Left hindlimb (tissue), 1 donor: ENCODE measurements at regions not wholly inside any gene's neighbourhood (a gene's known extent, or its start where the extent isn't known, plus 50 kb on each side); places are given as distances from the start of the nearest gene placed in this dataset.
"Not testable (repeated sequence)": the region's sequence is repeated elsewhere in the genome, so short reads cannot be mapped to it uniquely, and the experiment has no call there.

Experiments used
- DNase-seq: peaks from one replicate; pipeline ENCODE4 v3.0.0-alpha.2; 2018

DNA sequence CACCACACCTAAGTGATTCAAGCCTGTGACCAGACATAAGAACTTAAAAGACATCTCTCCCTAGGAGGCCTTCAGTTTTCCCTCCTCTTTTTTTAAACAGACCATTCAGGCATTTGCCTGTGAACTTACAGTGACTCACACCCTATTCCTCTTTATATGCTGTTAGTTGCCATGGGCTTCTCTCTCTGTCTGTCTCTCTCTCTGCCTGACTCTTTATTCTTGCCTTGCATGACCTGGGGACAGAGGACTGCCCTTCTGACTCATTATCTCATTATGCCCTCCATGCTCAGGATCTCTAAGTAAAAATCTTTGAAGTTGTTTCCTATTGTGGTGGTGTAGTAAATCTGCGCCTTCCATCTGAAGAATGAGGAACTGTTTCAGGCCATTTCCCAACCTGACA lies 442.2 kb upstream of the MAN1A1 start:
- no peak for DNase-seq

DNA sequence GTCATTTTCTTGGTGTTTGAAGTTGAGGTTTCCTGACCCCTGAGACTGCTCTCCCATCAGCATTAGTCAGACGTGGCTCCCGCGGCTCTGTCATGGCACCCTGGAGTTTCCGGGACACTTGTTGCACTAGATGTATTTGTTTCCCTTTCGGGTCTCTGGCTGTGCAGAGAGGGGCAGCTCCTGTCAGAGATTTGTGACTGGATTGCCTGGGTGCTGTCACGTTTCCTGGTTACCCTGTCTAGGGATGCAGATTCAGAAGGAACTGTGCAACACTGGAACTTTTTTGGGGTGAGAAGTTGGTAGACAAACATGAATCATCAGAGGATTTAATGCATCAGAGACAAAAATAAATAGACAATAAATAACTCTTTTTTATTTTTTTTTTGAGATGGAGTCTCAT lies 431.8 kb upstream of the MAN1A1 start:
- no peak for DNase-seq

DNA sequence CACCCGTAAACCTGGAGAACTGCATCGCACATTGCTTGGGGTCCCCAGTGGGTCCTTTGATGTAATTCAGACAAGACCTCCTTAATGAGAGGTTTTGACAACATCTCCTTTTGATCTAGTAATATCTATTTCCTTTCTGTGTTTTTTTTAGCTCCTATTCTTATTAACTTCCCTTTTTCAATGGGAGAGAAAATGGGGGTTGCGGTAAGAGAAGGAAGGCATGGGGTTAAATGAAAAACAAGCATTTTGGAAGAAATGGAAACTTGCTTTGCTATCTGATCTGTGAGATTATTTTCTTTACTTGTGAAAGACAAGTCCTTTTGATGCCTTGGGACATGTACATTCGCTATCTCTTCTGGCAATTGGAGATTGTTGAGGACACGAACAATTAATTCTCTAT lies 418.6 kb upstream of the MAN1A1 start:
- DNase-seq, result no peak

DNA sequence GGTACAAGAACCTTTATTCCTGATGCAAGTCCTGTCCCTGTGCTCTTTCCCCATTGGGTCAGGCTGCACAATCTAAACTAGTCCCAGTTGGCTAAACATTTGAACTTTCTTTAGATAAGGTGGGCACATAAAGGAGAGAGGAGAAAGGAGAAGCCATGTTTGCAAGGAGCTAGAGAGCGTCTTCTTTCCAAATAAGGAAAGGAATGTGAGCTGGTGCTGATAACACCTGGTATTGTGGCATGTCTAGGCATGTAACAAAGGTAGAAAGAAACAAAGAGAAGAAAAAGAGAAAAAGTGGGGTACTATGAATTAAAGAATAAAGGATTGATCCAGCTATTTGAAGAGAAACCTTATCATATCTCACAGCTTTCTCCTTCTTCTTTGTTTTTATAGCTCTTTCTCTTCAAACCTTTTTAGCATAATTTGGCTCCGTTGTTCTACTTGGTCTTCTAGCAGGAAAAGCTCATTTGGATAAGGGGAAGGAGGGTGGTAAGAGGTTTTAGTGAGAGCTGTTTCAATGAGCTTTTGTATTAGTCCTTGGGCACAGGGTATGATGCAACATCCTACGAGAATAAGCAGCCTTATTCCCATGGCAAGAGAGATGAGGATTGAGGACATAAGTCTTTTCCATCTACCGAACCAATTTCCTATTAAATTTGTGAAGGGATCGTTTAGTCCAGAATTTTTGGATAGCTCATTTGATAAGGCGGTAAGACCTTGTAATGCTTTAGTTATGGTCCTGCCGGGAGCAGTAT lies 415.5 kb upstream of the MAN1A1 start:
- DNase-seq, result no peak

DNA sequence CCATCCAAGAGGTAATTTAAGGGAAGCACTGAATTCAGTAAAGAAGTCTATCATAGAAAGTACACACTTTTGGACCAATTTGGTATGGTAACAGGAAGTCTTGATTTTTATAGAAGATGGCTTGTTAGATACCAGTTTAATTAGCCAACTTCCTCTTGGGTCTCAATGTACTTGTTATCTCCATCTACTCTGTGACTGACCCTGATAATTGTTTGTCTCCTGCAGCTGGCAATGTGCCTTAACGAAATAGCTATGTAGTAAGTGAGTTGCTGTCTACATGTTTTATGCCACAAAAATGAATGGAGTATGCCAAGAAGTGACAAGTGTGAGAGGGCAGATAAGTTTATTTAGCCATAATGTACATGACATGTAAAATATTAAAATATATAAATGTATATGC lies 410.5 kb upstream of the MAN1A1 start:
- no peak for DNase-seq

DNA sequence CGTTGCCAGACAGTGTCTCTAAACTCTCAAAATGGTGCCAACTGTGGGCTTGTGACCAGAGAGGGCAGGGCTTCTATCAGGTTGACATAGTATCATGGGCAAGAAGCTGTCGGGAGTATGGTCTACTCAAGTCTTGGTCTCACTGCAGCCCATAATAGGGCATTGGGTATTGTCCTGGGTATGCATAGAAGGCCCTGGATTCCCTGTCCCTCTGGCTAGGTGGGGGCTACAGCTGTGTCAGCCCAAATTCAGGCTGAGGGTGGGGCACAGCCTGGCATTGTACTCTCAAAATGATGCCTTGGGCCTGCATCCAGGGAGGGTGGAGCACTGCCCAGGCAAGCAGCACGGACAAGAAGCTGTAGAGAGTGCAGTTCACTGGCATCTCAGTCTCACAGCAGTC lies 408.8 kb upstream of the MAN1A1 start:
- no peak for DNase-seq

DNA sequence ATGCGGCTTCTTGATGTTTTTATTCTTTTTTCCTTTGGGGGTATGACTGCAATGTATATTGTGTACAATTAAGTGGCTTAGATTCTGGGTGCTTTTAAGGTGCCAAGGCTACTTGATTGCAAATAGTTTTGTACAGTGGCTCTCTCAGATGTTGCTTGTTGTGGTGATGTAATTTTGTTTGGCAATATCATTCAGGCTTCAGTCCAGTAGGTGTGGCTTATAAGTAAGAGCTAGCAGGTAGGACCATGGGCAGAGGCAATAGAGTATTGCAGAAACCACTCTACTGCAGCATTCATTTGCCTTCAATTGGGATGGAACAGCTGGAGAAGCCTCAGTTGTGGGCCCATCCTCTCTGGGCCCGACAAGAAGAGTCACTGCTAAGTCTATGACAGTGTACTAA lies 407.9 kb upstream of the MAN1A1 start:
- DNase-seq, result no peak

DNA sequence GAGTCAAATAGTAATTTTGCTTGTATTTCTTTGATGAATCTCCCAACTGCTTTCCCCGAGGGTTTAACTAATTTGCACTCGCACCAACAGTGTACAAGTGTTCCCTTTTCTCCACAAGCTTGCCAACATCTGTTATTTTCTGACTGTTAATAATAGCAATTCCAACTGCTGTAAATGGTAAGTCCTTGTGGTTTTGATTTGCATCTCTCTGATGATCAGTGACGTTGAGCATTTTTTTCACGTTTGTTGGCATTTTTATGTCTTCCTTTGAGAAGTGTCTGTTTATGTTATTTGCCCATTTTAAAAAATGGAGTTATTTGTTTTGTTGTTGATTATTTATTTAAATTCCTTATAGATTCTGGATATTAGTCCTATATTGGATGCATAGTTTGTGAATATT lies 399.8 kb upstream of the MAN1A1 start:
- DNase-seq, result no peak

DNA sequence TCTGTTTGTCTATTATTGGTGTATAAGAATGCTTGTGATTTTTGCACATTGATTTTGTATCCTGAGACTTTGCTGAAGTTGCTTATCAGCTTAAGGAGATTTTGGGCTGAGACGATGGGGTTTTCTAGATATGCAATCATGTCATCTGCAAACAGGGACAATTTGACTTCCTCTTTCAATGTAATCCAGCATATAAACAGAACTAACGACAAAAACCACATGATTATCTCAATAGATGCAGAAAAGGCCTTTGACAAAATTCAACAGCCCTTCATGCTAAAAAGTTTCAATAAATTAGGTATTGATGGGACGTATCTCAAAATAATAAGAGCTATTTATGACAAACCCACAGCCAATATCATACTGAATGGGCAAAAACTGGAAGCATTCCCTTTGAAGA lies 399.0 kb upstream of the MAN1A1 start:
- not testable (repeated sequence) for DNase-seq

DNA sequence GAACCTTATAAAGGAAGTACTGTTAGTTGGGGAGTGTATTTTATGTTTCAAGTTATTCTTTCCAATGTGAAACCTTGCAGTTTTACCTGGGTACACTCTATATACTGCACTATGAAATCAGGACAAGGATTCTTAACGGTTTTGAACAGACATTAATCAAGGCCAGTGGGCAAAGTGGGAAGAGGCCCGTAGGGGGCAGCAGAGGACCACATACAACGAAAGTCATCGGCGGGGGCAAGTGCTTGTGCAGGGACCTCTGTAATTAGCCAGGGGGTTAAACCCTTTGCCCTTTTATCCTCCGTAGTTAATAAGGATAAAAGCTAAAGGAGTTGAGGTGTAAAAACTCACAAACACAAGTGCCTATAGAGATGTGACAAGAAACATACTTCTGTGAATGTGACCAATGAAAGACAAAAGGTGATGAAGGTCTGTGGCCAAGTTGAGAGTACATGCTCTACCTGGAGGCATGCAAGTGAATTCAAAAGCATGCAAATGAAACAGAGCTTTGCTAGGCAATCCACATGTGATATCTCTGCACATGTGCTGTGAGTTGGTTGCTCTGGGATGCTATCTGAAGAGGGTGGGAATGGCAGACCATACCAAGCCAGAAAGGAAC lies 392.7 kb upstream of the MAN1A1 start:
- peak; percentile 38 for DNase-seq

DNA sequence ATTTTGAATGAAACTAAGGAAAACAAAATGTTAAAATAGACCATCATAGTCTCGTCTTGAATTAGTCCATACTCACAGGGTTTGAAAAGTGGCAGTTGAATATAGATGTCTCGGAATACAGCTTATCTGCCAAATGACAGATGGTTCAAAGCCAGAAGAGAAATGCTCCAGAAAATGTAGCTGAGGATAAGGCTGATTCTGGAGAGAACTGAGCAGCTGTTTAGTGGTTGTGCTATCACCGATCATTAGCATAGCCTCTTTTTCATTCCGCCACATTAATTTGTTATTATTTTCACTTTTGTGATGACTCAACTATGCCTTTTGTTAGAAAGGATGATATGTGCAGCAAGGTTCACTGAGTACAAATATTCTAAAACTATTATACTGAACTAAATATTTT lies 390.2 kb upstream of the MAN1A1 start:
- no peak for DNase-seq

DNA sequence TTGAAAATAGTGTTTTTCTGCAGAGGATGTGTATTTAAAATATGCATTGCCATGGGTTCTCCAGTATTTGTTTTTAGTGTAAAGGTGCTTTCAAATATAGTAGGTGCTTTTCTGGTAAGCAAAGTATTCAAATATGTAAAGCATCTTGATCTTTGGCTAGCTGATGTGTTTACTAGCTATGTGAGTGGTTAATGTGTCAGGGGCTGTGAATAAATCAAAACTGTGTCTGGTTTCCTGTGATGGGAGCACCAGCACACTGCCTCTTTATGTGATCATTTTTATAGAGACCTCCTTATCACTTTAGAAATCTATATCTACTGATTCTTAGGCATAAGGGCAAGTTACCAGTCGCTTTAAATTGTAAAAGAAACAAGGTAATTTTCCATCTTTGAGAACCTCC lies 388.9 kb upstream of the MAN1A1 start:
- no peak for DNase-seq

DNA sequence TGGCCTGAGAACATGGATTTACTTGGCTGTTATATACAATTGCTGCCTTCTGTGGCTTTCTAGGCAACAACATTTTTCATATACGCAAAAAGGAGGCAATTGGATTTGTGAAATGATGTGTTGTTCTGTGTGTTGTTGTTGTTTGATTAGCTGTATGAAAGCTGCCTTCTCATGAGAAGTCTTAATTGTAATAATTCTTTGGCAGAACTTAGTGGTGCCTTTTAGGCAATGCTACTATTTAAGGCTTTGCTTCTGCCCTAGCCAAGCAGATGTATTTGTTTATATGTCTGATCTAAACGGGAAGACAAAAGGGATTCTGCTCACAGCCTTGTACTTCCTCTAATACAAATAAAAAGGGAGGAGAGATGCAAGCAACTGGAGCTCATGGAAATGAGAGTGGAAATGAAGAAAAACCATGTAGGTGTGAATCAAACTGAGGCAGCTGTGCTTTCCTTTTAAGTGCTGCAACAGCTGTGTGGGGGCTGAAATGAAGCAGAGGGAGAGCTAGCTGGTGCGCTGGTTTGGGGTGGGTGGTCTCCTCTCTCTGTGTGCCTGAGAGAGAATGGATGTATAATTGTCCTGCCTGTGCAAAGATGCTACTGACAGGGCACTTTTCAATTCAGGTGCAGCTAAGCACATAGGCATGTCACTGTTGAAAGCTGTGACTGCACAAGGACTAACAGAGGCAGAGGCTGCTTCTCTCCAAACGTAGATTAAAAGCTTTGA lies 386.9 kb upstream of the MAN1A1 start:
- DNase-seq, result no peak

DNA sequence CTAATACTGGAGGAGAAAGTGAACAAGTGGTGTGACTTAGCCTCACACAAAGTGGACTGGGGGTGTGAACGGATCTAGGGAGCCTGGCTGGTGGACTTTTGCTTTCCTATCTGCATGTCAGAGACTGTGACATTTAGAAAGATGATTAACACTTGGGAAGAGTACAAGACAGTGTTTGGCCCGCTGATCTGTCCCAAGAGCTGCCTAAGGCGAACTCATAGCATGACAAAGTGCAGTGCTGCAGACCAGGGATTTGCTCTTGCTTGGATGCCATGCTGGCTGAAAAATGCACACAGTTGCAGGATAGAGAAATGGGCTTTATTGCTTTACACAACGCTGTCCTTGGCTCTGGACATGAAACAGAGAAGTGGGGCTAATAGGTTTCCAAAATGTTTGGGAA lies 386.0 kb upstream of the MAN1A1 start:
- no peak for DNase-seq

DNA sequence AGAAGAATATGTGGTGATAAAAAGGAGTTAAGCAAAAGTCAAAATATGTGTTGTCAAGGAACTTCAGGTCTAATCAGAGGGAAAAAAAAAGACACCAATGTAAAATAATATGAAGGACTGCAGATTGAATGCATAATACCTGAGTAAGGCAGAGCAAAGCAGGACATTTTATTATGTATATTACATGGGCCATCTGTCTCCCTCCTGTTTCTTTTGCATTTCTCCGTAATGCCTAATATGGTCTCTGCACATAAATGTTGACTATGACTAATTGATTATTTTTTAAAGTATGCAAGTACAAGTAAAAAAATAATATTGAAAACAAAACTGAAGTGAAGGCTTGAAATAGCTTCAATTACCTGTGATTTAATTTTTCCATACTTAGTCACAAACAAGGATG lies 384.7 kb upstream of the MAN1A1 start:
- no peak for DNase-seq

DNA sequence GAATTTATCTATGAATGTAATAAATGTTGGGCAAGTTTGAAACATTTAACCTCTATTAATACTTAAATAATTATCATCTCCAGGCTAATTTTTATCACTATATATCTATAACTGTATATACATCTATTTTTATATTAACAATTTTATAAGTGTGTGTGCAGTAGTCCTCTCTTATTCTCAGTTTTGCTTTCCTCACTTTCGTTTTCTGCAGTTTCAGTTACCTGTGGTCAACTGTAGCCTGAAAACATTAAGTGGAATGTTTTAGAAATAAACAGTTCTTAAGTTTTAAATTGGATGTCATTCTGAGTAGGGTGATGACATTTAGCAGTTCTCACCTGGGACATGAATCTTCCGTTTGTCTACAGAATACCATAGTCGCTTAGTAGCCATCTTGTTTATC lies 379.4 kb upstream of the MAN1A1 start:
- DNase-seq, result no peak

DNA sequence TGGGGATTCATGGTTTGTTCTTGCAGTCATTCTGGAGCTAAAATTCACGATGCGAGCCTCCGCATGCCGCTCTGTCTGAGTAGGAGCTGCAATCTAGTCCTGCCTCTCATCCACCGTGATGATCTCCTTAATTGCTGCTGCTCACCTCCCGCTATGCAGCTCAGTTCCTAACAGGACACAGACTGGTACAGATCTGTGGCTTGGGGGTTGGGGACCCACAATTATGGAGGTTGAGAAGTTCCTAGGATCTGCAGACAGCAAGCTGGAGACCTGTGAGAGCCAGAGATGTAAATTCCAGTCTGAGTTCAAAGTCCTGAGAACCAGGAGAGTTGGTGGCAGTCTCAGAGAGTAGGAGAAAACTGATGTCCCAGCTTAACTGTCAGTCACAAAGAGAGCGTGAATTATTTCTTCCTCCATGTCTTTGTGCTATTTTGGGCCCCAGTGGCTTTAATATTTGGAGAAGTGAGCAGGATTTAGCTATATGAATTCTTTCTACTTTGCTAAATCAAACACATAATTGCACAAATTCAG lies 378.7 kb upstream of the MAN1A1 start:
- DNase-seq, result no peak

DNA sequence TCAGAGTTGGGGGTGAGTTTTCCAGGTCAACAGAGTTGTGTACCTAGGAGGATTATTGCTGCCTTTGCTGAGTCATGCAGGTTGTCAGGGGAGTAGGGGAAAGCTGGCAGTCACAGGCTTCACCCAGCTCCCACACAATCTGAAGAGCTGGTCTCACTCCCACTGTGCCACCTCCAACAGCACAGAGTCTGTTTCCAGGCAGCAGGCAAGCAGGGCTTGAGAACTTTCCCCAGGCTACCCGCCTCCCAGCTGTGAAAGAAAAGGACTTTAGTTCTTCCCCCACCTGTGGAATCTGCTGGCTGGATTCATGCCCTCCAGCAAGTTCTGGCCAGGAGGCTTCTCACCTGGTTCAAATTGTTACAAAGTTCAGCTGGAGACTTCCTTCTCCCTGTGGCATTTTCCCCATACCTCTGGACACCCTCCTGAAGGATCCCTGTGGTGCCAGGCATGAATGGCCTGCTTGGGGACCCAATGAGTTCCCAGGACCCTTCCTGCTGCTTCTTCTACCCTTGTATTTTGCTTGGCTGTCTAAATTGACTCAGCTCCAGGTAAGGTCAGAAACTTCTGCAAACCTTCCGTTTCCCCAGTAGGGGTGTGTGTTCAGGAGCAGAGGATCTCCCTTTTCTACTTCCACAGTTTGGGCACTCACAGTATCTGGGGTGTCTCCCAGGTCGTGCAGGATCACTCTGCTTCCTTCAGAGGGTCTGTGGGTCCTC lies 378.1 kb upstream of the MAN1A1 start:
- DNase-seq, result no peak

DNA sequence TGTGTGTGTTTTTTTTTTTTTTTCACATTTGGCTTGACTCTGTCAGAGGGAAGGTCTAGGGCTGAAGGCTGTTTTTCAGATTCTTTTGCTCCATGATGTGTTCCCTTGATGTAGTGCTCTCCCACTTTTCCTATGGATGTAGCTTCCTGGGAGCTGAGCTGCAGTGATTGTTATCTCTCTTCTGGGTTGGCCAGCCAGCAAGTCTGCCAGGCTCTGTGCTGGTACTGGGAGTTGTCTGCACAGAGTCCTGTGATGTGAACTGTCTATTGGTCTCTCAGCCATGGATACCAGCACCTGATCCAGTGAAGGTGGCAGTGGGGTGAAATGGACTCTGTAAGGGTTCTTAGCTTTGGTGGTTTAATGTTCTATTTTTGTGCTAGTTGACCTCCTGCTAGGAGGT lies 377.4 kb upstream of the MAN1A1 start:
- DNase-seq, result not testable (repeated sequence)

DNA sequence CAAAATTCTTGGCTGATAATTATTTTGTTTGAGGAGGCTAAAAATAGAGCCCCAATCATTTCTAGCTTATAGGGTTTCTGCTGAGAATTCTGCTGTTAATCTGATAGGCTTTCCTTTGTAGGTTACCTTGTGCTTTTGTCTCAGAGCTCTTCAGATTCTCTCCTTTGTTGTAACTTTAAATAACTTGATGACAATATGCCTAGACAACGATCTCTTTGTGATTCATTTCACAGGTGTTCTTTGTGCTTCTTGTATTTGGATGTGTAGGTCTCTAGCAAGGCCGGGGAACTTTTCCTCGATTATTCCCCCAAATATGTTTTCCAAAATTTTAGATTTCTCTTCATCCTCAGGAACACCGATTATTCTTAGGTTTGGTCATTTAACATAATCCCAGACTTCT lies 376.5 kb upstream of the MAN1A1 start:
- no peak for DNase-seq

DNA sequence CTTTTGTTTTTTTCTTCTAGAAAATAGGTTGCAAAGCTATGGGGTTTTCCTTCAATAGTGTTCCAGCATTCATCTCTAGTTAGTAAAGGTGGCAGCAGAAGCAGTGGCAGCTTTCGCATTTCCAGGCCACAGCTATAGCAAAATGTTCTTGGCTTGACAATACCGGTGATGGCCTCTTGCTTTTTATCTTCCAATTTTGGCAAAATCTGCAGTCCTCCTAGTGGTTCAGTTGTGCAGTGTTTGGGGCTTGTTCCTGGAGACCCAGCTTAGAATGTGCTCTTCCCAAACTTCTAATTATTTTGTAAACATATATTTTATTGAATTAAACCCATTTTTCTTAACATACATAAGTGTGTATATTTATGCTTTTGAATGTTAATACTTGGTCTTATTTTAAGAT lies 370.6 kb upstream of the MAN1A1 start:
- DNase-seq, result no peak

DNA sequence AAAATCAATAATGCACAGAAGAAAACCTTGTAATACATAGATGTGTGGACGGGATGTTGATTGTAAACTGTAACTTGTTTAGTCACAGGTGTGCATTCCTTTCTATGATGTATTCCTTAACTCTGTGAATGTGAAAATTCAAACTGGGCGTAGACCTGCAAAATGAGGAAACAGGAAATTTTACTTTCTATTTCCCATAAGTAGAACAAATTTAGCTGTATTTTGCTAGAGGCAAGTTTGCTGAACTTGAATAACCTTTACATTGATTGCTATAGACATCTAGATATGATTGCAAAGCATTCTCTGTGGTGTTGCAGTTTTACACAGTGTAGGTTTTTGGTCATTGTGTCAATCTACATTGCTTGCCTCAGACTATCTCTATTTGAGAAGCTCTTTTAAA lies 368.4 kb upstream of the MAN1A1 start:
- DNase-seq, result no peak

DNA sequence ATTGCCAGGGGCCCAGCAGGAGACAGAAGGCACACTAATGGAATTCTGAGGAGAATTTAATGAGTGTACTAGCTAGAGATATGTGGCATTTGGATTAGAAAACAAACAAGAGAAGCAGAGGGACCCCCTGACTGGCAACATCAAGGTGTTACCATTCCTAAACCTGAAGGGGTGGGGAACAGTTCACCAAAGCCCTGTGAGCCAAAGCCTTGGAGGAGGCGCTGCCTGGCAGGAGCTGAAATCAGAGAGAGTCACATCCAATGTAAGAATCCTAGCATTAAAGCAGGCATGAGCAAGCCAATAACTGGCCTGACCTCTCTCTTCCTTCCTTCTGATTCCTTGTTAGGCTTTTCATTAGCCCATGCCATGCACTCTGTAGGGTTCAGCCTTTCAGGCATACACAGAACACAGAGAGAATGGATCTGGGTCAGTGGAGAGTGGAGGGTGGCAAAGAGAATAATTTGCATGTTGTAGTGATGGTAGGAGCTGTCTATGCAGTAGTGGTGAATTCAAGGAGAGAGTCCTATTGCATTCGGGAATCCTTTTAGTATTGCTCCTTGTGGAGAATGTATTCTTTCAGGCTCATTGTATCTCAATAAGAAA lies 367.2 kb upstream of the MAN1A1 start:
- DNase-seq, result no peak
